SK-N-SH treated with all-trans-retinoic acid at 6 μM for 48 hours (cell line): ENCODE measurements at regions not wholly inside any gene's neighbourhood (a gene's known extent, or its start where the extent isn't known, plus 50 kb on each side); places are given as distances from the start of the nearest gene placed in this dataset.

ENCODE experiments used
- CSDC2 ChIP-seq: fragments of 250-450 bp; sonication (Bioruptor Pico); IDR thresholded peaks from 2 replicates; pipeline ENCODE4 v1.5.0; 2020; ENCODE audit warnings: mild to moderate bottlenecking, moderate library complexity
- ESRRG ChIP-seq: fragments of 250-450 bp; sonication (Bioruptor Pico); IDR thresholded peaks from 2 replicates; pipeline ENCODE4 v1.6.1; 2021; ENCODE audit warnings: mild to moderate bottlenecking
- GLIS3 ChIP-seq: fragments of 250-450 bp; sonication (Bioruptor Pico); IDR thresholded peaks from 2 replicates; pipeline ENCODE4 v1.5.0; 2020; ENCODE audit warnings: mild to moderate bottlenecking, moderate library complexity
- RARB ChIP-seq: fragments of 250-450 bp; sonication (Bioruptor Pico); IDR thresholded peaks from 2 replicates; pipeline ENCODE4 v1.8.0; 2021; ENCODE audit warnings: mild to moderate bottlenecking, moderate library complexity
- TOX ChIP-seq: fragments of 250-450 bp; sonication (Bioruptor Pico); IDR thresholded peaks from 2 replicates; pipeline ENCODE4 v1.8.0; 2021; ENCODE audit warnings: mild to moderate bottlenecking, moderate library complexity, borderline replicate concordance
- ZFP3 ChIP-seq: fragments of 250-450 bp; sonication (Bioruptor Pico); IDR thresholded peaks from 2 replicates; pipeline ENCODE4 v1.5.0; 2020; ENCODE audit warnings: mild to moderate bottlenecking, moderate library complexity
- ZNF70 ChIP-seq: fragments of 450-650 bp; formaldehyde crosslinking; IDR thresholded peaks from 2 replicates; pipeline ENCODE4 v1.5.0; 2020; ENCODE audit warnings: mild to moderate bottlenecking, moderate library complexity
- TF ChIP-seq, protein P1 (sequence below): fragments of 250-450 bp; sonication (Bioruptor Pico); IDR thresholded peaks from 2 replicates; pipeline ENCODE4 v1.8.0; 2020; ENCODE audit warnings: mild to moderate bottlenecking, moderate library complexity, borderline replicate concordance
- TF ChIP-seq, protein P2 (sequence below): fragments of 250-450 bp; sonication (Bioruptor Pico); IDR thresholded peaks from 2 replicates; pipeline ENCODE4 v1.5.1; 2020; ENCODE audit warnings: low read depth, mild to moderate bottlenecking, moderate library complexity

DNA sequence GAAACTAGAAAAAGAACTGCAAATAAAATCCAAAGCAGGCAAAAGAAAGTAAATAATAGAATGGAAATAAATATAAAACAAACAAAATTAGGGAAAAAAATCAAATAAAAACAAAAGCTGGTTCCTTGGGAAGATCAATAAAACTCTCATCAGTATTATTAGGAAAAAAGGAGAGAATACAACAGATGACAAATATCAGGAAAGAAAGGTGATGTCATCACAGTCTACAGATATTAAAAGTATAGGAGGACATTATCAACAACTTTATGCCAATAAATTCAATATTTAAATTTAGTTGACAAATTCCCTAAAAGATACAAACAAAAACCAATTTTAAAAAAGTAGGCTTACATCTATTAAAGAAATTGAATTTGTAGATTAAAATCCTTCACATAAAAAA, 107.4 kb upstream of the FOXN3 start:
- TF ChIP-seq, protein P1, sequence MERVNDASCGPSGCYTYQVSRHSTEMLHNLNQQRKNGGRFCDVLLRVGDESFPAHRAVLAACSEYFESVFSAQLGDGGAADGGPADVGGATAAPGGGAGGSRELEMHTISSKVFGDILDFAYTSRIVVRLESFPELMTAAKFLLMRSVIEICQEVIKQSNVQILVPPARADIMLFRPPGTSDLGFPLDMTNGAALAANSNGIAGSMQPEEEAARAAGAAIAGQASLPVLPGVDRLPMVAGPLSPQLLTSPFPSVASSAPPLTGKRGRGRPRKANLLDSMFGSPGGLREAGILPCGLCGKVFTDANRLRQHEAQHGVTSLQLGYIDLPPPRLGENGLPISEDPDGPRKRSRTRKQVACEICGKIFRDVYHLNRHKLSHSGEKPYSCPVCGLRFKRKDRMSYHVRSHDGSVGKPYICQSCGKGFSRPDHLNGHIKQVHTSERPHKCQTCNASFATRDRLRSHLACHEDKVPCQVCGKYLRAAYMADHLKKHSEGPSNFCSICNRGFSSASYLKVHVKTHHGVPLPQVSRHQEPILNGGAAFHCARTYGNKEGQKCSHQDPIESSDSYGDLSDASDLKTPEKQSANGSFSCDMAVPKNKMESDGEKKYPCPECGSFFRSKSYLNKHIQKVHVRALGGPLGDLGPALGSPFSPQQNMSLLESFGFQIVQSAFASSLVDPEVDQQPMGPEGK (CRISPR knock-in tag) = no peak
- TF ChIP-seq ZFP3 (CRISPR knock-in tag) = no peak
- no peak for TF ChIP-seq ZNF70 (CRISPR knock-in tag)
- TF ChIP-seq TOX (CRISPR knock-in tag) = no peak
- no peak for TF ChIP-seq RARB
- TF ChIP-seq GLIS3 (CRISPR knock-in tag) = no peak
- TF ChIP-seq, protein P2, sequence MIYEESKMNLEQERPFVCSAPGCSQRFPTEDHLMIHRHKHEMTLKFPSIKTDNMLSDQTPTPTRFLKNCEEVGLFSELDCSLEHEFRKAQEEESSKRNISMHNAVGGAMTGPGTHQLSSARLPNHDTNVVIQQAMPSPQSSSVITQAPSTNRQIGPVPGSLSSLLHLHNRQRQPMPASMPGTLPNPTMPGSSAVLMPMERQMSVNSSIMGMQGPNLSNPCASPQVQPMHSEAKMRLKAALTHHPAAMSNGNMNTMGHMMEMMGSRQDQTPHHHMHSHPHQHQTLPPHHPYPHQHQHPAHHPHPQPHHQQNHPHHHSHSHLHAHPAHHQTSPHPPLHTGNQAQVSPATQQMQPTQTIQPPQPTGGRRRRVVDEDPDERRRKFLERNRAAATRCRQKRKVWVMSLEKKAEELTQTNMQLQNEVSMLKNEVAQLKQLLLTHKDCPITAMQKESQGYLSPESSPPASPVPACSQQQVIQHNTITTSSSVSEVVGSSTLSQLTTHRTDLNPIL (CRISPR knock-in tag) = no peak
- TF ChIP-seq ESRRG (CRISPR knock-in tag) = no peak
- TF ChIP-seq CSDC2 (CRISPR knock-in tag) = no peak
